MM.1S (cell line): ENCODE measurements at regions not wholly inside any gene's neighbourhood (a gene's known extent, or its start where the extent isn't known, plus 50 kb on each side); places are given as distances from the start of the nearest gene placed in this dataset.

Source experiments
- DNase-seq: peaks from one replicate; pipeline ENCODE4 v3.0.0-alpha.2; 2015
- H2AFZ ChIP-seq: fragments of 300-600 bp; sonication (generic); 2 replicates; pipeline ENCODE4 v1.6.0; 2016; ENCODE audit warnings: antibody characterized with exemption, low read length
- H3F3A ChIP-seq: fragments of 300-600 bp; sonication (generic); 2 replicates; pipeline ENCODE4 v1.6.1; 2016; ENCODE audit warnings: mild to moderate bottlenecking, antibody characterized with exemption, low read length, moderate library complexity, mixed read lengths; ENCODE audit not compliant: insufficient read depth
- H3K27ac ChIP-seq: fragments of 300-600 bp; sonication (generic); 2 replicates; pipeline ENCODE4 v1.5.1; 2016; ENCODE audit warnings: mild to moderate bottlenecking, low read length
- H3K27me3 ChIP-seq: fragments of 300-600 bp; sonication (generic); replicated peaks from 2 replicates; pipeline ENCODE4 v1.6.0; 2016; ENCODE audit warnings: low read length; ENCODE audit not compliant: insufficient read depth
- H3K36me3 ChIP-seq: fragments of 300-600 bp; sonication (generic); replicated peaks from 2 replicates; pipeline ENCODE4 v1.6.1; 2016; ENCODE audit warnings: mild to moderate bottlenecking, low read length, mixed read lengths; ENCODE audit not compliant: insufficient read depth
- H3K4me1 ChIP-seq: fragments of 300-600 bp; sonication (generic); 2 replicates; pipeline ENCODE4 v1.6.1; 2016; ENCODE audit warnings: low read length, mixed read lengths
- H3K4me2 ChIP-seq: fragments of 300-600 bp; sonication (generic); 2 replicates; pipeline ENCODE4 v1.6.0; 2016; ENCODE audit warnings: low read depth, low read length
- H3K4me3 ChIP-seq: fragments of 300-600 bp; sonication (generic); 2 replicates; pipeline ENCODE4 v1.5.1; 2016; ENCODE audit warnings: low read length, mixed read lengths
- H3K79me2 ChIP-seq: fragments of 300-600 bp; sonication (generic); 2 replicates; pipeline ENCODE4 v1.6.1; 2016; ENCODE audit warnings: mixed run types, low read length, mixed read lengths
- H3K9ac ChIP-seq: fragments of 300-600 bp; sonication (generic); 2 replicates; pipeline ENCODE4 v1.6.1; 2016; ENCODE audit warnings: low read length, mixed read lengths
- H3K9me2 ChIP-seq: fragments of 300-600 bp; sonication (generic); replicated peaks from 2 replicates; pipeline ENCODE4 v1.6.1; 2016; ENCODE audit warnings: mild to moderate bottlenecking, low read length, mixed read lengths; ENCODE audit not compliant: insufficient read depth
- H3K9me3 ChIP-seq: fragments of 300-600 bp; sonication (generic); replicated peaks from 2 replicates; pipeline ENCODE4 v1.6.1; 2016; ENCODE audit warnings: mild to moderate bottlenecking, low read length, mixed read lengths; ENCODE audit not compliant: insufficient read depth
- H4K20me1 ChIP-seq: fragments of 300-600 bp; sonication (generic); 2 replicates; pipeline ENCODE4 v1.6.1; 2016; ENCODE audit warnings: mild to moderate bottlenecking, low read length, moderate library complexity, mixed read lengths; ENCODE audit not compliant: insufficient read depth
- EZH2 ChIP-seq: fragments of 300-600 bp; sonication (generic); optimal IDR thresholded peaks from 2 replicates; pipeline ENCODE3; 2017; ENCODE audit warnings: low read depth, mild to moderate bottlenecking, antibody characterized with exemption, low read length, mixed read lengths
- EZH2phosphoT487 ChIP-seq: fragments of 300-600 bp; sonication (generic); IDR thresholded peaks from 2 replicates; pipeline ENCODE4 v1.6.1; 2018; ENCODE audit warnings: antibody characterized with exemption, low read length
- TF ChIP-seq, protein P1 (sequence below): fragments of 300-600 bp; sonication (generic); IDR thresholded peaks from 2 replicates; pipeline ENCODE4 v1.5.1; 2016; ENCODE audit warnings: antibody characterized with exemption, low read length, mixed read lengths

DNA sequence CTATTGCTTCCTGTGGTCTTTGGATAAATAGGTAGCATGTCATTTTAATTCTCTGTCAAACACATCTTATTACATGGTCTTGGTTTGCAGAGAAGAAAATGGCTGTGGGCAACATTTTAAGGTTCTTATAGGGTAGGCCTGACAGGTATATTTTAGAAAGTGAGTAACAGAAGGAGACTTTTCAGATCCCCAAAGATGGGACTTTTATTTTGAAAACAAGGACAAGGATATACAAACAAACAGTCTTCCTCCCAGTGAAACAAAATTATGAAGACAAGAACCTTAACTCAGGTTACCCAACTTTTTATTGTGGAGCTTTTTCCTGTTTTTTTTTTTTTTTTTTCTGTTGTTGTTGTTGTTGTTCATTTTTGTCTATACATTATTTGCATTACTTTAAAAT is 916.2 kb downstream of the NTRK3 start:
- H3K4me2 ChIP-seq: no peak overlapping the region
- H3K4me1 ChIP-seq: no peaks in the 10 kb centered on the region
- H3K27ac ChIP-seq: no peak overlapping the region
- H3K27me3 ChIP-seq: no peaks in the 10 kb centered on the region
- no peak overlapping the region for H3K9ac ChIP-seq
- no peaks in the 10 kb centered on the region for H3K36me3 ChIP-seq
- no peaks in the 10 kb centered on the region for H3K9me3 ChIP-seq
- H3K79me2 ChIP-seq: no peaks in the 10 kb centered on the region
- H3F3A ChIP-seq: no peaks in the 10 kb centered on the region
- H4K20me1 ChIP-seq: no peaks in the 10 kb centered on the region
- TF ChIP-seq EZH2 (no peak), EZH2phosphoT487 (no peak)
- TF ChIP-seq, protein P1, sequence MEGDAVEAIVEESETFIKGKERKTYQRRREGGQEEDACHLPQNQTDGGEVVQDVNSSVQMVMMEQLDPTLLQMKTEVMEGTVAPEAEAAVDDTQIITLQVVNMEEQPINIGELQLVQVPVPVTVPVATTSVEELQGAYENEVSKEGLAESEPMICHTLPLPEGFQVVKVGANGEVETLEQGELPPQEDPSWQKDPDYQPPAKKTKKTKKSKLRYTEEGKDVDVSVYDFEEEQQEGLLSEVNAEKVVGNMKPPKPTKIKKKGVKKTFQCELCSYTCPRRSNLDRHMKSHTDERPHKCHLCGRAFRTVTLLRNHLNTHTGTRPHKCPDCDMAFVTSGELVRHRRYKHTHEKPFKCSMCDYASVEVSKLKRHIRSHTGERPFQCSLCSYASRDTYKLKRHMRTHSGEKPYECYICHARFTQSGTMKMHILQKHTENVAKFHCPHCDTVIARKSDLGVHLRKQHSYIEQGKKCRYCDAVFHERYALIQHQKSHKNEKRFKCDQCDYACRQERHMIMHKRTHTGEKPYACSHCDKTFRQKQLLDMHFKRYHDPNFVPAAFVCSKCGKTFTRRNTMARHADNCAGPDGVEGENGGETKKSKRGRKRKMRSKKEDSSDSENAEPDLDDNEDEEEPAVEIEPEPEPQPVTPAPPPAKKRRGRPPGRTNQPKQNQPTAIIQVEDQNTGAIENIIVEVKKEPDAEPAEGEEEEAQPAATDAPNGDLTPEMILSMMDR: no peak
- no peak for DNase-seq
- no peaks in the 10 kb centered on the region for H3K9me2 ChIP-seq
- H2AFZ ChIP-seq: no peak overlapping the region
- H3K4me3 ChIP-seq: no peak overlapping the region

DNA sequence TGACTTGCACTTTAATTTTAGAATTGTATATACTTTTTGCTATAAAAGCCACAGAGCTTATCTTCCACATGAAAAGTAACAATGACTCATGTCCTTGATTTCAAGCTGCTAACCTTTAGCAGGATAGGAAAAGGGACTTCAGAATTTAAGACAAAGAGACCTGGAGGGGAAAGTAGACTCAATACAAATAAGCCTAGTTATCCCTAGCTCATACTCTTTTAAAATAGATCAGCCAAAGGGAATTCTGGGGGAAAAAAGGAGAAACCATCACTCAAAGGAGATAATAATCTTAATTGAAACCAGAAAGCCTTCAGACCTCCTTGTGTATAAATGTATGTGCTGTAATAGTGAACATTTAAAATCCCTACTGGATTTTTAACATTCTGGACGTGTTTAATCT is 930.3 kb downstream of the NTRK3 start:
- Histone ChIP-seq H3K79me2 (no peaks in the 10 kb centered on the region), H3F3A (no peaks in the 10 kb centered on the region), H3K4me1 (no peaks in the 10 kb centered on the region), H4K20me1 (no peaks in the 10 kb centered on the region), H3K27me3 (no peaks in the 10 kb centered on the region), H3K4me2 (no peak overlapping the region), H3K9me3 (no peaks in the 10 kb centered on the region), H3K36me3 (no peaks in the 10 kb centered on the region), H3K4me3 (no peak overlapping the region), H3K27ac (no peak overlapping the region), H3K9me2 (no peaks in the 10 kb centered on the region), H2AFZ (no peak overlapping the region), H3K9ac (no peak overlapping the region)
- DNase-seq: no peak
- TF ChIP-seq, protein P1: no peak
- no peak for TF ChIP-seq EZH2phosphoT487
- no peak for TF ChIP-seq EZH2

DNA sequence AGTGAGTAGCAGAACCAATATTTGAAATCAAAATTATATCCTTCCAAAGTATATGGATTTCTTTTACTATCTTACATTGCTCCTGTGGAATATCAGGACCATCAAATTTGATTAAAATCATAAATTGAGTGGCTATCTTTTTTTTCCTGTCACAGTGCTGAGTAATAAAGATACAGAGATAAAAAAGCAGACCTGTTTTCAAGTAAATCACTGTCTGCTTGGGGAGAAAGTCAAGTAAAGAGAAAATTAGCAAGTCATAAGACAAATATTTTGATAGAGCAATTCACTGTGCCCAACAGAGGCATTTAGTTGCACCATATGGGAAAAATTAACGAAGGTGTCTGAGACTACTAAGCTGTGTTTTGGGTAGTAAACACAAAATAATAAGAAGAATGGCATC is 933.7 kb downstream of the NTRK3 start:
- Histone ChIP-seq H4K20me1 (no peaks in the 10 kb centered on the region), H3K9me2 (no peaks in the 10 kb centered on the region), H3K4me2 (no peak overlapping the region), H2AFZ (no peak overlapping the region), H3K9me3 (no peaks in the 10 kb centered on the region), H3K27me3 (no peaks in the 10 kb centered on the region), H3F3A (no peaks in the 10 kb centered on the region), H3K79me2 (no peaks in the 10 kb centered on the region), H3K27ac (no peak overlapping the region), H3K4me3 (no peak overlapping the region), H3K4me1 (no peaks in the 10 kb centered on the region), H3K9ac (no peak overlapping the region), H3K36me3 (no peaks in the 10 kb centered on the region)
- no peak for DNase-seq
- no peak for TF ChIP-seq EZH2
- TF ChIP-seq EZH2phosphoT487: no peak
- TF ChIP-seq, protein P1: no peak
